B cell (primary cell): ENCODE measurements at regions not wholly inside any gene's neighbourhood (a gene's known extent, or its start where the extent isn't known, plus 50 kb on each side); places are given as distances from the start of the nearest gene placed in this dataset.

Source experiments
- ATAC-seq: fragments of 200-7000 bp; cut with Tn5 transposase; one replicate; pipeline ENCODE4 v1.10.0; 2021; ENCODE audit warnings: low read depth, mild to moderate bottlenecking, moderate number of reproducible peaks, moderate library complexity
- CTCF ChIA-PET: fragments of 350-600 bp; sonication (Branson Sonifier 250); formaldehyde crosslinking; loops from one replicate; lab custom pipeline; 2021; ENCODE audit warnings: antibody characterized with exemption, inconsistent platforms; lab: Charles Lee
- POLR2A ChIA-PET: fragments of 350-600 bp; sonication (Branson Sonifier 250); formaldehyde crosslinking; loops from one replicate; lab custom pipeline; 2021; ENCODE audit warnings: antibody characterized with exemption; lab: Charles Lee
- DNase-seq: peaks from one replicate; pipeline ENCODE4 v3.0.0; 2013
- H2AFZ ChIP-seq: 2 replicates; pipeline ENCODE4 v1.6.1; 2012; ENCODE audit warnings: mild to moderate bottlenecking, low read depth, low read length; ENCODE audit not compliant: insufficient read depth, poor library complexity, severe bottlenecking
- H3K27ac ChIP-seq, 2 donors: 1 replicate in 1 of 2; 2 replicates in 1 of 2; pipeline ENCODE4 v1.5.1; 2012 to 2013; ENCODE audit warnings: low read length in 2 of 2, mild to moderate bottlenecking in 2 of 2, moderate library complexity in 1 of 2
- H3K27me3 ChIP-seq, 4 experiments: fragments of 200-600 bp in 1 of 4; sonication (generic) in 1 of 4; replicated peaks in 1 of 4; 1 replicate in 2 of 4; 2 replicates in 2 of 4; pipeline versions ENCODE4 v1.6.1 to v1.7.0; 2013 to 2016; ENCODE audit warnings: low read length in 3 of 4, mild to moderate bottlenecking in 2 of 4, mixed read lengths in 1 of 4, moderate library complexity in 1 of 4; ENCODE audit not compliant: insufficient read depth in 4 of 4, control insufficient read depth in 3 of 4; ENCODE audit errors: control extremely low read depth in 1 of 4
- H3K36me3 ChIP-seq, 2 experiments: replicated peaks in 1 of 2; 1 replicate in 1 of 2; 2 replicates in 1 of 2; pipeline versions ENCODE4 v1.6.1 to v1.7.1; 2013; ENCODE audit warnings: low read length in 1 of 2; ENCODE audit not compliant: insufficient read depth in 2 of 2, control insufficient read depth in 1 of 2; ENCODE audit errors: control extremely low read depth in 1 of 2, extremely low read depth in 1 of 2
- H3K4me1 ChIP-seq, 2 donors: fragments of 200-600 bp in 1 of 2; sonication (generic) in 1 of 2; 1 replicate in 1 of 2; 2 replicates in 1 of 2; pipeline versions ENCODE4 v1.5.1 to v1.6.1; 2013 to 2017; ENCODE audit warnings: low read length in 2 of 2; ENCODE audit not compliant: control insufficient read depth in 2 of 2, insufficient read depth in 2 of 2
- H3K4me2 ChIP-seq: replicated peaks from 2 replicates; pipeline ENCODE3; 2012; ENCODE audit warnings: mild to moderate bottlenecking, low read depth, low read length; ENCODE audit not compliant: poor library complexity, severe bottlenecking
- H3K4me3 ChIP-seq, 5 experiments: fragments of 200-600 bp in 1 of 5; sonication (generic) in 1 of 5; 1 replicate in 3 of 5; 2 replicates in 2 of 5; pipeline versions ENCODE4 v1.5.1 to v1.7.0; 2011 to 2016; ENCODE audit warnings: low read length in 4 of 5, mild to moderate bottlenecking in 4 of 5, low read depth in 2 of 5, control low read depth in 1 of 5, moderate library complexity in 1 of 5; ENCODE audit not compliant: insufficient read depth in 1 of 5; ENCODE audit errors: control extremely low read depth in 1 of 5, extremely low read depth in 1 of 5
- H3K79me2 ChIP-seq: fragments of 200-600 bp; sonication (generic); one replicate; pipeline ENCODE4 v1.6.0; 2016; ENCODE audit warnings: low read length; ENCODE audit not compliant: control insufficient read depth, insufficient read depth
- H3K9ac ChIP-seq: fragments of 200-600 bp; sonication (generic); 2 replicates; pipeline ENCODE4 v1.6.1; 2017; ENCODE audit warnings: mild to moderate bottlenecking, low read length, moderate library complexity
- H3K9me3 ChIP-seq, 3 donors: one replicate each; pipeline versions ENCODE4 v1.6.1 to v1.7.1; 2013; ENCODE audit warnings: low read length in 2 of 3; ENCODE audit not compliant: control insufficient read depth in 2 of 3, insufficient read depth in 1 of 3; ENCODE audit errors: control extremely low read depth in 1 of 3
- H4K20me1 ChIP-seq: 2 replicates; pipeline ENCODE4 v1.6.0; 2012; ENCODE audit warnings: mild to moderate bottlenecking, low read length; ENCODE audit not compliant: insufficient read depth, control insufficient read depth, poor library complexity, severe bottlenecking
- H3K27ac Mint-ChIP-seq: one replicate; pipeline ENCODE4 v1.8.0; 2021; ENCODE audit warnings: mixed read lengths
- H3K27me3 Mint-ChIP-seq: one replicate; pipeline ENCODE4 v1.8.0; 2021; ENCODE audit warnings: mixed read lengths
- H3K4me1 Mint-ChIP-seq: one replicate; pipeline ENCODE4 v1.8.0; 2021; ENCODE audit warnings: mixed read lengths
- H3K4me3 Mint-ChIP-seq: one replicate; pipeline ENCODE4 v1.8.0; 2021; ENCODE audit warnings: mixed read lengths
- H3K9me3 Mint-ChIP-seq: one replicate; pipeline ENCODE4 v1.8.0; 2022; ENCODE audit warnings: mixed read lengths; ENCODE audit not compliant: insufficient read depth
- EZH2 ChIP-seq: IDR thresholded peaks from 2 replicates; pipeline ENCODE4 v1.6.1; 2012; ENCODE audit warnings: borderline replicate concordance, low read depth, mild to moderate bottlenecking, moderate library complexity, low read length; ENCODE audit not compliant: insufficient read depth, poor library complexity, severe bottlenecking
- WGBS: methylation state at CpG from one replicate; pipeline ENCODE4 v1.1.5; 2013; ENCODE audit warnings: missing lambda C conversion rate; ENCODE audit not compliant: insufficient coverage; 5-methylcytosine and 5-hydroxymethylcytosine counted together
- intact Hi-C: fragments of 100-400 bp; cut with micrococcal nuclease; formaldehyde crosslinking; loops from one replicate; pipeline ENCODE4 v1.10.0; 2022
- TF ChIP-seq, protein P1 (sequence below): fragments of 200-600 bp; IDR thresholded peaks from one replicate; pipeline ENCODE4 v1.8.0; 2022; ENCODE audit warnings: antibody characterized with exemption, mild to moderate bottlenecking

DNA sequence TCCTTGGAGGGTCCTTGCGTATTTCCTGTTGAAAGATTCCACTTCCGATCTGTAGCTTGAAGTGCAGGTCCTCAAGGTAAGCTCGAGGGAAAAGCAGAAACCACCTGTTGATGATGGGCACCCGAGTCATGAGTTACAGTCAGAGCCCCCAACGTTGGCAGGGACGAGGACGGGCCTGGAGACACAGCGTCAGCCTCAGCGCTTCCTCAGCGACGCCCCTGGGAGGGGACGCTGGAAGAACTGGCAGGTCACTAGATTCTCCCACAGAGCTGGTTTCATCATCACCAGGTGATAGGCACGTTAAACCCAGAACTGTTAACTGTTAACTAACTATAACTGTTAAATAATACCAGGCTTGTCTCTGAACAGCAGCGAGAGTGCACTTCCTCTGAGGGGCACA, 101.8 kb downstream of the TNFAIP2 start:
- Mint-ChIP-seq H3K9me3 (no peaks in the 10 kb centered on the region), H3K27ac (no peak overlapping the region), H3K27me3 (peaks cover 32% of the 10 kb centered on the region), H3K4me1 (no peaks in the 10 kb centered on the region), H3K4me3 (no peak overlapping the region)
- Histone ChIP-seq H3K27me3 (peaks cover 0 to 30% (median under 1%) of the 10 kb centered on the region in 4 experiments), H3K9ac (no peak overlapping the region), H2AFZ (no peak overlapping the region), H3K4me2 (no peak overlapping the region), H3K36me3 (no peaks in the 10 kb centered on the region), H3K4me3 (no peak overlapping the region), H4K20me1 (no peaks in the 10 kb centered on the region), H3K79me2 (no peaks in the 10 kb centered on the region), H3K4me1 (no peaks in the 10 kb centered on the region), H3K27ac (no peak overlapping the region), H3K9me3 (peaks cover 0 to 4% (median 0%) of the 10 kb centered on the region in 3 donors)
- CTCF ChIA-PET: no interaction called here
- TF ChIP-seq EZH2: no peak
- POLR2A ChIA-PET: no interaction called here
- ATAC-seq (no peak), DNase-seq (no peak)
- intact Hi-C loops: no loop called here
- WGBS: 80% methylated on average over 14 of the region's 14 CpGs

DNA sequence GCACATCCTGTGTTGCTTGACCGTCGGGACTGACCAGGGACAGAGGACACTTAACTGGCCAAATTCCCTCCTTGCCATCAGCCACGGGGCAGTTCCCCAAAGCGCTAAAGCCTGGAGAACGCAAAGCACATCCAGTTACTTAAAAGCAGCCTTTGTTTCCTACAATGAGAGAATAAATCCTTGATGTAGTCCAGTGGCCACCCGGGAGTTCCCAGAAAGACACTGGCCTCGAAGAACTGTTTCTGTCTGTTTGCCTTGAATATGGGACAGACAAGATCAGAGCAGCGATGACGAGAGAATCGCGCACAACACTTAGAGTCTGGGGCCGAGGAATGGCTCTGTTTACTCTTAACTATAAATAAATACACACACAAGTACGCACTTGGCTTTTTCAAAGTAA, 102.2 kb downstream of the TNFAIP2 start:
- 73% methylated on average over 10 of the region's 13 CpGs for whole genome bisulfite sequencing
- TF ChIP-seq, protein P1, sequence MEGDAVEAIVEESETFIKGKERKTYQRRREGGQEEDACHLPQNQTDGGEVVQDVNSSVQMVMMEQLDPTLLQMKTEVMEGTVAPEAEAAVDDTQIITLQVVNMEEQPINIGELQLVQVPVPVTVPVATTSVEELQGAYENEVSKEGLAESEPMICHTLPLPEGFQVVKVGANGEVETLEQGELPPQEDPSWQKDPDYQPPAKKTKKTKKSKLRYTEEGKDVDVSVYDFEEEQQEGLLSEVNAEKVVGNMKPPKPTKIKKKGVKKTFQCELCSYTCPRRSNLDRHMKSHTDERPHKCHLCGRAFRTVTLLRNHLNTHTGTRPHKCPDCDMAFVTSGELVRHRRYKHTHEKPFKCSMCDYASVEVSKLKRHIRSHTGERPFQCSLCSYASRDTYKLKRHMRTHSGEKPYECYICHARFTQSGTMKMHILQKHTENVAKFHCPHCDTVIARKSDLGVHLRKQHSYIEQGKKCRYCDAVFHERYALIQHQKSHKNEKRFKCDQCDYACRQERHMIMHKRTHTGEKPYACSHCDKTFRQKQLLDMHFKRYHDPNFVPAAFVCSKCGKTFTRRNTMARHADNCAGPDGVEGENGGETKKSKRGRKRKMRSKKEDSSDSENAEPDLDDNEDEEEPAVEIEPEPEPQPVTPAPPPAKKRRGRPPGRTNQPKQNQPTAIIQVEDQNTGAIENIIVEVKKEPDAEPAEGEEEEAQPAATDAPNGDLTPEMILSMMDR: no peak
- TF ChIP-seq EZH2: no peak
- H3K4me3 Mint-ChIP-seq: no peak overlapping the region
- peaks cover 0 to 4% (median 0%) of the 10 kb centered on the region in 3 donors for H3K9me3 ChIP-seq
- no peak overlapping the region for H3K4me2 ChIP-seq
- no peaks in the 10 kb centered on the region for H3K9me3 Mint-ChIP-seq
- POLR2A ChIA-PET: no interaction called here
- intact Hi-C loops: no loop called here
- peaks cover 0 to 26% (median 0%) of the 10 kb centered on the region in 4 experiments for H3K27me3 ChIP-seq
- H3K4me1 ChIP-seq: no peaks in the 10 kb centered on the region
- ATAC-seq (no peak), DNase-seq (no peak)
- no peaks in the 10 kb centered on the region for H3K36me3 ChIP-seq
- H3K79me2 ChIP-seq: no peaks in the 10 kb centered on the region
- H3K27me3 Mint-ChIP-seq: peaks cover 32% of the 10 kb centered on the region
- H2AFZ ChIP-seq: no peak overlapping the region
- H3K27ac ChIP-seq: no peak overlapping the region
- CTCF ChIA-PET: no interaction called here
- H3K9ac ChIP-seq: no peak overlapping the region
- H3K4me1 Mint-ChIP-seq: no peaks in the 10 kb centered on the region
- no peak overlapping the region for H3K27ac Mint-ChIP-seq
- H3K4me3 ChIP-seq: no peak overlapping the region
- H4K20me1 ChIP-seq: no peaks in the 10 kb centered on the region
